ENCODE measurements at regions not wholly inside any gene's neighbourhood (a gene's known extent, or its start where the extent isn't known, plus 50 kb on each side); places are given as distances from the start of the nearest gene placed in this dataset.
"Not testable (repeated sequence)": the region's sequence is repeated elsewhere in the genome, so short reads cannot be mapped to it uniquely, and the experiment has no call there.

DNA sequence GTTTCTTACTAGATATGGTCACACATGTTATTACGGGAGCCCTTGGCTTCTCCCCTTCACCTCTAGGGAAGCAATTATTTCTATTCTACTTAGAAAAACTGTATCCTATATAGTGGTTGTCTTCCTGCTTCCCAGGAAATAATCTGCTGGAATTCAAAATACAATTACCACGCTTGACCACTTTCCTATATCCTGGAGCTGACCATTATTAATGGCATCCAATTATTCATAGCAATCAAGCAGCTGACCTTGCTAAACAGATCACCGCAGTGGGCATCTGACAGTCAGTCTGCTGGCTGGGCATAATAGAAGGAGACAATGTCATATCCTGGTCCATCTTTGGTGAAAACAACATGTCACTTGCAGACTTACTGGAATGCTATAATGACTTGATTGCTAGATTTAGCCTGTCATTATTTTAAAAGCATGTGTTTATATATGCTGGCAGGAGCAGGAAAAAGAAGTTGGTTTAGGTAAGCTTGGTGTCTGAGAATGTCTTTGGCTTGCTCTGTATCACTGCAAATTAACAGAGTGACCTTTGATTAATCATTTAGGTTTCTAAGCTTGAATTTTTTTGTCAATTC lies 325.6 kb upstream of the FAM98A start:
- H3K9me3 Mint-ChIP-seq = peaks cover 5% of the 10 kb centered on the region
- DNase-seq = no peak
- H3K4me3 Mint-ChIP-seq = no peak overlapping the region
- ATAC-seq = no peak
- H3K36me3 Mint-ChIP-seq (ENCODE audit: low read depth) = no peaks in the 10 kb centered on the region
- no peaks in the 10 kb centered on the region for H3K4me1 Mint-ChIP-seq
- peaks cover 2% of the 10 kb centered on the region for H3K27me3 Mint-ChIP-seq
- no peak overlapping the region for H3K27ac Mint-ChIP-seq

DNA sequence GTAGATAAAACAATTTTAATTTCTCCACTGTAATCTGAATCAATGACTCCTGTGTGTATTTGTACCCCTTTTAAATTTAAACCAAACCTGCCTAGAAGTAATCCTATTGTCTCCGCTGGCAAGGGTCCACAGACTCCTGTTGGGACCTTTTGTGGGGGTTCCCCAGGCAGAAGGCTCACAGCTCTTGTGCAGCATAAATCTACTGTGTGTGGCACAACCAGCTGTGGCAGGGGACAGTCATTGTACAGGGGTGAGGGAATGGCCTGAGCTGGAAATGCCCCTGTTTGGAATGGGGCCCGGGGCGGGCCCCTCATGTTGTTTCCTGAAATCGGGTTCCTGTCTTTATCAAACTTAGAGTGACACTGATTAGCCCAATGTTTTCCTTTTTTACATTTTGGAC lies 318.2 kb upstream of the FAM98A start:
- Mint-ChIP-seq H3K4me3 (no peak overlapping the region), H3K4me1 (no peaks in the 10 kb centered on the region), H3K27ac (no peak overlapping the region), H3K36me3 (ENCODE audit: low read depth) (no peaks in the 10 kb centered on the region), H3K9me3 (peaks cover 14% of the 10 kb centered on the region), H3K27me3 (no peaks in the 10 kb centered on the region)
- DNase-seq (no peak), ATAC-seq (no peak)

DNA sequence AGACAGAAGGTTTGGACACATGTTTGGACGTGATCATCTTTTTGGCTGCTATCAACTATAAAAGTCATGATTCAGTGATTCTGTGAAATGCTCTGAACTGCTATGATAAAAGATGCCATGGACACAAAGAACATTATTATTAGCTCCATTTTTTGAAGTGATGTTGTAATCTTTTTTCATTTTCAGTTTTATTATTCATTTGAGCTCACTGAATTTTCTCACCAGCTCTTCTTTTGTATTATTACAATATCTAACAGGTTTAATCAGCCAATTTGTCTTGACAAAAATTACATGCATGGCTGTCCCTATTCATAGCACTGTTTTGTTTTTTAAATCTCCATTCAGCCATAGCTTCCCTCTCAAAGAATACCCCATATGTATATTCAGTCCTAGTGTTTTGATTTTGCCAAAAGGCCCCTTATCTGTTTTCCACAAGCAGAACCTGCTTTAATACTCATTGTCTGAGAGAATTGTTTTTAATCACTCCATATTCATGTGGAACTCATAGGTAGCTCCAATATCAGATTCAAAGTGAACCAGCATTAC lies 314.0 kb upstream of the FAM98A start:
- H3K36me3 Mint-ChIP-seq (ENCODE audit: low read depth) = no peaks in the 10 kb centered on the region
- peaks cover 14% of the 10 kb centered on the region for H3K9me3 Mint-ChIP-seq
- ATAC-seq = no peak
- no peaks in the 10 kb centered on the region for H3K27me3 Mint-ChIP-seq
- no peak for DNase-seq
- no peak overlapping the region for H3K27ac Mint-ChIP-seq
- H3K4me1 Mint-ChIP-seq = no peaks in the 10 kb centered on the region
- no peak overlapping the region for H3K4me3 Mint-ChIP-seq

DNA sequence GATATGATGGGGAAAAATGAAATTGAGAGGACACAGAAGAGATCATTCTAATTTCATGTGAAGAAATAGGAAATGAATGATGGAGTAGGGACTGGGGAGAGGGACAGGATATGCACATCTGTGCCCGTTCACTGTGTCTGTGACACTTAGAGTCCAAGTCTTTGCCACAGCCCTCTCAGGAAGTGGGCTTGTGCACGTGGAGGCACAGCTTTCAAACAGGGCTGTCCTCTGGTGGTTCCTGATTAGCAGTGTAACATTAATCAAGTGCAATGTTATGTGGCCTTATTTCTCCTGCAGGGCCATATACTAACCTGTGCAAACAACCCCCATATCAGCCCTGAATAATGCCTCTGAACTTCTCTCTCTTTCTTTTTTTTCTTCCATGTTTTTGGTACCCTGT lies 312.2 kb upstream of the FAM98A start:
- Mint-ChIP-seq H3K4me1 (no peaks in the 10 kb centered on the region), H3K27ac (no peak overlapping the region), H3K27me3 (no peaks in the 10 kb centered on the region)

DNA sequence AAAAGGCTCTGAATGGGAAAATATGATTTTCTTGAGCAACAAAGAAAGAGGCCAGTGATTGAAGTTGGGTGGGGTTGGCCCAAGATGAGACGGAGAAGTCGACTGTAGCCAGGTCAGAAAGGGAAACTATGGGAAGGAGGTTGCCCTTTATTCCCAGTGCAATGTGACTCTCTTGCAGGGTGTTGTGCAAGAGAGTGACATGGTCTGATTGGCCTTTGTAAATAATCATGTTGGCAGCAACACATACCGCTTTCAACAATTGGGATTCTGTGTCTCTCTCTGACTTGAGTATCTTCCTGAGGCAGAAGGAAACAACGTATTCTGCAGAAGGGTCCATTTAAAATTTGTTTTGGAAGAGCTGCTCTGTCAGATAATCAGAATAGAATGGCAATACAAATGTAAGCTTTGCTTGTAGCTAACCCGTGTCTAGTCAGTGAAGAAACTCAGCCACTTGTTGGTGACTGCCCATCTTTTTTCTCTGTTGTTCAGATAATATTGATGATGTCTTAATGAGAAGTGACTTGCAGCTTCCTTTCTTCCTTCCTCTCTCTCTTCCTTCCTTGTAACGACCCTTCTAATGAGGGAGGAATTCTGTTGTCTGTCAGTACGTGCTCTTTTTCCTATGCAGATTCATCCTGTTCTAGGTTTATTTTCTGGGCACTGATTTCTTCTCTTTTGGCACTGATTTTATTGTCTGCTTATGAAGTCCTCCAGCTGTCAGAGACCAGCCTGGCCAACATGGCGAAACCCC lies 311.0 kb upstream of the FAM98A start:
- no peaks in the 10 kb centered on the region for H3K27me3 Mint-ChIP-seq
- no peak overlapping the region for H3K27ac Mint-ChIP-seq
- H3K4me1 Mint-ChIP-seq = no peaks in the 10 kb centered on the region
- no peak for DNase-seq
- H3K4me3 Mint-ChIP-seq = no peak overlapping the region
- H3K9me3 Mint-ChIP-seq = peaks cover 12% of the 10 kb centered on the region
- H3K36me3 Mint-ChIP-seq (ENCODE audit: low read depth) = no peaks in the 10 kb centered on the region
- ATAC-seq = no peak

More for the DNA sequence above, 312.2 kb upstream of the FAM98A start:
- Mint-ChIP-seq H3K9me3 (peaks cover 14% of the 10 kb centered on the region), H3K4me3 (no peak overlapping the region), H3K36me3 (ENCODE audit: low read depth) (no peaks in the 10 kb centered on the region)
- ATAC-seq = no peak
- no peak for DNase-seq

DNA sequence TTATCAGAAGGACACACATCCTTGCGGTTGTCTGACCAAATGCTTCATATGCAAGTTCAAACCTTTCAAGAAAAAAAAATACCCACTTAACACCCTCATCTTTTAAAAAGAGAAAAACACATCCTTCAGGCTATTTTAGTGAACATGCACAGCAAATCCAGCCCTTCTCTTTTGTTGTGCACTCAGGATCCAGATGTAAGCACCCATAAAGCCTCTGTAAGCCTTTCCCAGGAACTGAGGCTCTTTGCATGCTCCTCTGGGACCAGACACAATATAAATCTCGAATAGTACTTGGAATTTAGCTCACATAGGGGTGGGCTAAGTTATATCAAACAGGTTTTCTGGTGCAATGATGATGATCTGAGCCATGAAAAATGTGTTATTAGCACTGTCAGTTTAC lies 308.8 kb upstream of the FAM98A start:
- no peak for ATAC-seq
- Mint-ChIP-seq H3K9me3 (peaks cover 5% of the 10 kb centered on the region), H3K4me3 (no peak overlapping the region), H3K27me3 (no peaks in the 10 kb centered on the region), H3K36me3 (ENCODE audit: low read depth) (no peaks in the 10 kb centered on the region), H3K4me1 (no peaks in the 10 kb centered on the region), H3K27ac (no peak overlapping the region)
- no peak for DNase-seq

DNA sequence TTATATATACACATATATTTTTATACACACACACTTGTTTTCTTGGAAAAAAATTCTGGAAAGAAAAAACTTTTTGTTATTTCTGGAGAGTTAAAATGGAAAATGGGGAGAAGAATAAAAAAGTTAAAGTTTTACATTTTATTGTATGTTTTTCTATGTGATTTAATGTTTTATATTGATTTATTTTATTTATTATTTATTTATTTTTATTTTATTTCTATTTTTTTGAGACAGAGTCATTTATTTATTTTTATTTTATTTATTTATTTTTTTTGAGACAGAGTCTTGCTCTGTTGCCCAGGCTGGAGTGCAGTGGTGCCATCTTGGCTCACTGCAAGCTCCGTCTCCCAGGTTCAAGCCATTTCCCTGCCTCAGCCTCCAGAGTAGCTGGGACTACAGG lies 307.0 kb upstream of the FAM98A start:
- H3K36me3 Mint-ChIP-seq (ENCODE audit: low read depth); H3K4me3 Mint-ChIP-seq; DNase-seq; H3K4me1 Mint-ChIP-seq; H3K27ac Mint-ChIP-seq; ATAC-seq; H3K27me3 Mint-ChIP-seq: not testable (repeated sequence)
- peaks cover 11% of the 10 kb centered on the region for H3K9me3 Mint-ChIP-seq

DNA sequence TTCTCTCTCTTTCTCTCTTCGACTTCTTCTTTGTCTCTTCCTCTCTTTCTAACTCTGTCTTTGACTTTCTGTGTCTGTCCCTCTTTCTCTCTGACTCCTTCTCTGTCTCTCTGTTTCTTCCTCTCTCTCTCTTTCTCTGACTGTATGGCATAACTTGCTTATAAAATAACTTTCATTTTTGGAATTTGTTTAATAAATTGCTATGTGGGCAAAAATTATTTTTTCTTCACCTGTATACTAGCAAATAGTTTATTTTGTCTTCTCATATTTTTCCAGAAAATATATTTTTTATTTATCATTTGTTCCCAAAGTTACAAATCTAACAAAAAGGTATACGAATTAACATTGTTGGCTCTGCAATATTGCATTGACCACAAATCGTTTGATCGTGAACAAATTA lies 305.7 kb upstream of the FAM98A start:
- no peaks in the 10 kb centered on the region for H3K4me1 Mint-ChIP-seq
- ATAC-seq = no peak
- H3K27ac Mint-ChIP-seq = no peak overlapping the region
- H3K27me3 Mint-ChIP-seq = no peaks in the 10 kb centered on the region
- no peak for DNase-seq
- no peak overlapping the region for H3K4me3 Mint-ChIP-seq
- peaks cover 15% of the 10 kb centered on the region for H3K9me3 Mint-ChIP-seq
- H3K36me3 Mint-ChIP-seq (ENCODE audit: low read depth) = no peaks in the 10 kb centered on the region

DNA sequence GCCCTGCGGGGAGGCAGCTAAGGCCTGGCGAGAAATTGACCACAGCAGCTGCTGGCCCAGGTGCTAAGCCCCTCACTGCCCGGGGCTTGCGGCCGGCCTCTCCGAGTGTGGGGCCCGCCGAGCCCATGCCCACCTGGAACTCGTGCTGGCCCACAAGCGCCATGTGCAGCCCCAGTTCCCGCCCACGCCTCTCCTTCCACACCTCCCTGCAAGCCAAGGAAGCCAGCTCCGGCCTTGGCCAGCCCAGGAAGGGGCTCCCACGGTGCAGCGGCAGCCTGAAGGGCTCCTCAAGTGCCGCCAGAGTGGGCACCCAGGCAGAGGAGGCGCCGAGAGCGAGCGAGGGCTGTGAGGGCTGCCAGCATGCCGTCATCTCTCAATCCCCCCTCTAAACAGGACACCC lies 304.6 kb upstream of the FAM98A start:
- Mint-ChIP-seq H3K9me3 (peaks cover 15% of the 10 kb centered on the region), H3K36me3 (ENCODE audit: low read depth) (no peaks in the 10 kb centered on the region), H3K4me3 (no peak overlapping the region), H3K27ac (no peak overlapping the region), H3K4me1 (no peaks in the 10 kb centered on the region), H3K27me3 (no peaks in the 10 kb centered on the region)
- DNase-seq (no peak), ATAC-seq (no peak)

DNA sequence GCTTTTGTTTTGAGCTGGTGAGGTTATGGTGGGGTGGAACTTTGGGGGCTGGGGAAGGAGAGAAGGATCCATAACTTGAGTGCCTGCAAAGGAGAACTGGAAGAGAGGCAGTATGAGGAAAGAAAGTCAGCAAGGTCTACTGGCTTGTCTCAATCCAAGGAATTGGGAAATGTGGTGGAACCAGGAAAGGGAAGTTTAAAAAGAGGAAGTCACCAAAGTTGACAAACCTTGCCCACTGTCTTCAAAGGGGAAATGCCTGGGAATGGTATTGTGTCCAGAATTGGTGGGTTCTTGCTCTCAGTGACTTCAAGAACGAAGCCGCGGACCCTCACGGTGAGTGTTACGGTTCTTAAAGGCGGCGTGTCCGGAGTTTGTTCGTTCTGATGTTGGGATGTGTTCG lies 304.1 kb upstream of the FAM98A start:
- H3K27ac Mint-ChIP-seq = no peak overlapping the region
- no peak overlapping the region for H3K4me3 Mint-ChIP-seq
- peaks cover 15% of the 10 kb centered on the region for H3K9me3 Mint-ChIP-seq
- H3K4me1 Mint-ChIP-seq = no peaks in the 10 kb centered on the region
- ATAC-seq (no peak), DNase-seq (no peak)
- no peaks in the 10 kb centered on the region for H3K27me3 Mint-ChIP-seq
- H3K36me3 Mint-ChIP-seq (ENCODE audit: low read depth) = no peaks in the 10 kb centered on the region

DNA sequence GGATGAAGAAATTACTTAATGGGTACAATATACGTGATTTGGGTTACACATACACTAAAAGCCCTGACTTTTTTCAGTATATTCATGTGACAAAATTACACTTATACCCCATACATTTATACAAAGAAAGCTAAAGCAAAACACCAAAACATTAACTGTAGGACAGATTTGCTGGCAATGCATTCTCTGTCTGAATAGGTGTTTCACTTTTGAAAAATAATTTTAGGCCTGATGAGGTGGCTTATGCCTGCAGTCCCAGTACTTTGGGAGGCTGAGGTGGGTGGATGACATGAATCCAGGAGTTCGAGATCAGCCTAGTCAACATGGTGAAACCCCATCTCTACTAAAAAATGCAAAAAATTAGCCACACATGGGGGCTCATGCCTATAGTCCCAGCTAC lies 301.5 kb upstream of the FAM98A start:
- Mint-ChIP-seq H3K4me3 (no peak overlapping the region), H3K27me3 (no peaks in the 10 kb centered on the region), H3K36me3 (ENCODE audit: low read depth) (no peaks in the 10 kb centered on the region), H3K27ac (no peak overlapping the region), H3K4me1 (no peaks in the 10 kb centered on the region), H3K9me3 (peaks cover 15% of the 10 kb centered on the region)
- ATAC-seq = no peak
- DNase-seq = no peak

DNA sequence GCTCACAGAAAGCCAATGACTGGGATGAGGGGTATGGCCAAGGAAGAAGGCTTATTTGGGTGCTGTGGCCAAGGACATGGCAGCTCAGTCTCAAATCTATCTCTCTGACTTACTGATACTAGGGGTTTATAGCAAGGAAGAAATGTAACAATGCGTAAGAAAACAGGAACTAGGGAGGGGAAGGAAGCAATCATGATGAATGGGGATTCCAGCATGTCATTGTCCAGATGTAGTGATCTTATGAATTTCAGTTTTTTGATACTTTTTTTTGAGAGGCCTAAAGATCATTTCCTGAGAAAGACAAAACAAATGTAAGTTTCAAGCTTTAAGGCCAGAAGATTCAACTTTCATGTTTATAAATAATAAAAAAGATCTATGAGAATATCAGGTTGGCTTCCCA lies 298.6 kb upstream of the FAM98A start:
- Mint-ChIP-seq H3K4me3 (no peak overlapping the region), H3K27me3 (no peaks in the 10 kb centered on the region), H3K36me3 (ENCODE audit: low read depth) (no peaks in the 10 kb centered on the region), H3K27ac (no peak overlapping the region), H3K4me1 (no peaks in the 10 kb centered on the region), H3K9me3 (peaks cover 9% of the 10 kb centered on the region)
- ATAC-seq (no peak), DNase-seq (no peak)

DNA sequence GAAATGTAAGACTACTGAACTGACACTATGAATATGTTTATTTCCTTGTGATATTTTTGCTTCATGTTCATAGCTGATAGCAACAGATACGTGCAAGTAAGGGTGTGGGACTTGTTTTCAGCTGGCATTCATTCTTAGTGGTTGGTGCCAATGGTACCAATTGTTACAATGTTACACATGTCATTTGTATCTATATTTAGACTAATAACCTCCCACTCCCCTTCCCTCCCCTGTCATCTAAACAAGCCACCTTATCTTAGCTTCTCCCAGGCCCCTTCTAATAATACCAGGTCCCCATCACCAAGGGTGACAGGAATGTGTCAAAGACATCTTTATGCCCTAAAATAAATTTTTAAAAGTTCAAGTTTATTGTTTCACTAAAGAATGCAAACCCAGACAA lies 294.7 kb upstream of the FAM98A start:
- no peak for DNase-seq
- no peaks in the 10 kb centered on the region for H3K27me3 Mint-ChIP-seq
- no peak overlapping the region for H3K4me3 Mint-ChIP-seq
- no peaks in the 10 kb centered on the region for H3K9me3 Mint-ChIP-seq
- no peaks in the 10 kb centered on the region for H3K36me3 Mint-ChIP-seq (ENCODE audit: low read depth)
- H3K27ac Mint-ChIP-seq = no peak overlapping the region
- ATAC-seq = no peak
- no peaks in the 10 kb centered on the region for H3K4me1 Mint-ChIP-seq

DNA sequence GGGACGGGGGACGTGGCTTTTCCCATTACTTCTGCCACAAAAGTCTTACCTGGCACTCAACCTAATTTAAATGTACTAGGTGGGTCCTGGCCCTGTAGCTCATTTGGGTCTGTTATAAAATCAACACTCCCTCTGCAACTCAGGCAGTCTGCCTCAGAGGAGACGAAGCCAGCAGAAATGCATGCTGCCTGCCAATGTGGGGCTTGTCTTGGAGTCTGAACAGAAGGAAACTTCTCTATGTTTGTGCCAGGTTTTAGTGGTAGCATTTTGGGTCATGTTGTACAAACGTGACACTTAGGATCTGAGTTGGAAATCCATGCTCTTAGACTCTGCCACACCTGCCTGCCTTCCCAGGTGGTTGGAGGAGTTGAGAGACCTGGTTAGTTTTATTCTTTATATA lies 292.5 kb upstream of the FAM98A start:
- no peaks in the 10 kb centered on the region for H3K4me1 Mint-ChIP-seq
- no peak for ATAC-seq

DNA sequence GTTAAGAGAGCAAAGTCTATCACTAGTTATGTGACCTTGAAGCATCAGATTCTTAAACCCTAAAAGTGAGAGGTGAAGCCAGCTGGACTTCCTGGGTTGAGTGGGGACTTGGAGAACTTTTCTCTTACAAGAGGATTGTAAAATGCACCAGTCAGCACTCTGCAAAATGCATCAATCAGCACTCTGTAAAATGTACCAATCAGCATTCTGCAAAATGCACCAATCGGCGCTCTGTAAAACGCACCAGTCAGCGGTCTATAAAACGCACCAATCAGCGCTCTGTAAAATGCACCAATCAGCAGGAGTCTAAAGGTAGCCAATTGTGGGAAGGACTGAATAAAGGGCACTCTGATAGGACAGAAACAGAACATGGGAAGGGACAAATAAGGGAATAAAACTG lies 291.6 kb upstream of the FAM98A start:
- no peak overlapping the region for H3K4me3 Mint-ChIP-seq
- ATAC-seq = no peak
- no peak for DNase-seq
- H3K27ac Mint-ChIP-seq = no peak overlapping the region
- H3K4me1 Mint-ChIP-seq = no peaks in the 10 kb centered on the region
- H3K9me3 Mint-ChIP-seq = no peaks in the 10 kb centered on the region
- peaks cover 2% of the 10 kb centered on the region for H3K27me3 Mint-ChIP-seq
- H3K36me3 Mint-ChIP-seq (ENCODE audit: low read depth) = no peaks in the 10 kb centered on the region

More for the DNA sequence above, 292.5 kb upstream of the FAM98A start:
- DNase-seq = no peak
- peaks cover 2% of the 10 kb centered on the region for H3K27me3 Mint-ChIP-seq
- no peaks in the 10 kb centered on the region for H3K9me3 Mint-ChIP-seq
- H3K36me3 Mint-ChIP-seq (ENCODE audit: low read depth) = no peaks in the 10 kb centered on the region
- no peak overlapping the region for H3K4me3 Mint-ChIP-seq
- H3K27ac Mint-ChIP-seq = no peak overlapping the region
